ENCODE measurements at regions not wholly inside any gene's neighbourhood (a gene's known extent, or its start where the extent isn't known, plus 50 kb on each side); places are given as distances from the start of the nearest gene placed in this dataset.

DNA sequence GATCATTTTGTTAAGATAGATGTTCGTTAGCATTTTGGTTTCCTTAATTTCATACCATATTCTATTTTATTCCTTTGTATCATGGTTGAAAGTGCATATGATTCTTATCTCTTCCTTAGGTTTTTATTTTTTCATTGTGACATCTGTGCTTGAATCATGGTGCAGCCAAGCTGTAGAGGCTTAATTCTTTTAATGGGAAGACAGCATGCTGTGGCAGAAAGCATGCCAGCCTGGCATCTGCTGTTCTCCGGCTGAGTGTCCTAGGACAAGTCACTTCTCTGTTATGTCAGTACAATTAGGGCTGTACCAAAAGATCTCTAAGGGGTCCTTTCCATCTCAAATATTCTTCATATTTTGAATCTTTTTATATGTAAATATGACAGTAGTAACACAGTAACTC, 68.5 kb upstream of the PMFBP1 start (continued):
- no peak for TF ChIP-seq RBBP5 (IDR thresholded peaks at IDR 0.05; ENCODE audit: borderline replicate concordance, low read depth, low read length)
- TF ChIP-seq CBX8 (IDR thresholded peaks at IDR 0.05; ENCODE audit: borderline replicate concordance, low read depth, low read length) = no peak
